T-cell (primary cell): ENCODE measurements at regions not wholly inside any gene's neighbourhood (a gene's known extent, or its start where the extent isn't known, plus 50 kb on each side); places are given as distances from the start of the nearest gene placed in this dataset.
"Not testable (repeated sequence)": the region's sequence is repeated elsewhere in the genome, so short reads cannot be mapped to it uniquely, and the experiment has no call there.

Experiments used
- ATAC-seq, 4 experiments: fragments of 200-7000 bp in 3 of 4; fragments of 150-1000 bp in 1 of 4; cut with Tn5 transposase; replicated peaks in 1 of 4; 1 replicate in 3 of 4; 2 replicates in 1 of 4; pipeline ENCODE4 v1.10.0; 2021; ENCODE audit warnings: moderate library complexity in 3 of 4, mild to moderate bottlenecking in 2 of 4, moderate number of reproducible peaks in 1 of 4
- CTCF ChIA-PET, 2 donors: fragments of 300-600 bp; sonication (Branson Sonifier 250); formaldehyde crosslinking; loops; one replicate each; lab custom pipeline; 2022; ENCODE audit warnings: antibody characterized with exemption in 2 of 2; lab: Charles Lee
- POLR2A ChIA-PET, 2 donors: fragments of 300-600 bp; sonication (Branson Sonifier 250); formaldehyde crosslinking; loops; one replicate each; lab custom pipeline; 2022; ENCODE audit warnings: antibody characterized with exemption in 2 of 2; lab: Charles Lee
- DNase-seq, 35 experiments: peaks; one replicate each; pipeline versions ENCODE4 v3.0.0 to v3.0.0-alpha.2; 2013 to 2023
- H3K27ac ChIP-seq: one replicate; pipeline ENCODE4 v1.5.1; 2013; ENCODE audit warnings: low read length
- H3K27me3 ChIP-seq, 2 experiments: replicated peaks in 1 of 2; 1 replicate in 1 of 2; 2 replicates in 1 of 2; pipeline versions ENCODE4 v1.6.1 to v1.7.0; 2013; ENCODE audit warnings: low read length in 1 of 2, mixed read lengths in 1 of 2; ENCODE audit not compliant: control insufficient read depth in 2 of 2, insufficient read depth in 2 of 2; ENCODE audit errors: extremely low read depth in 1 of 2
- H3K36me3 ChIP-seq, 2 donors: 1 replicate in 1 of 2; 2 replicates in 1 of 2; pipeline versions ENCODE4 v1.6.1 to v1.7.0; 2013; ENCODE audit warnings: low read length in 1 of 2; ENCODE audit not compliant: control insufficient read depth in 2 of 2, insufficient read depth in 1 of 2; ENCODE audit errors: extremely low read depth in 1 of 2
- H3K4me1 ChIP-seq, 2 experiments: 1 replicate in 1 of 2; 2 replicates in 1 of 2; pipeline versions ENCODE4 v1.6.1 to v1.7.0; 2013; ENCODE audit warnings: low read length in 2 of 2, mixed read lengths in 1 of 2; ENCODE audit not compliant: insufficient read depth in 2 of 2, control insufficient read depth in 1 of 2; ENCODE audit errors: extremely low read depth in 1 of 2
- H3K4me3 ChIP-seq, 2 donors: 1 replicate in 1 of 2; 2 replicates in 1 of 2; pipeline versions ENCODE4 v1.5.1 to v1.7.0; 2013; ENCODE audit warnings: mild to moderate bottlenecking in 2 of 2, low read length in 1 of 2, moderate library complexity in 1 of 2; ENCODE audit not compliant: control insufficient read depth in 1 of 2; ENCODE audit errors: extremely low read depth in 1 of 2
- H3K9me3 ChIP-seq: 2 replicates; pipeline ENCODE4 v1.7.0; 2013
- H3K27ac Mint-ChIP-seq, 2 donors: one replicate each; pipeline ENCODE4 v1.8.0; 2020 to 2021; ENCODE audit warnings: mild to moderate bottlenecking in 2 of 2, mixed read lengths in 2 of 2
- H3K27me3 Mint-ChIP-seq, 2 donors: one replicate each; pipeline ENCODE4 v1.8.0; 2021 to 2022; ENCODE audit warnings: mixed read lengths in 2 of 2
- H3K36me3 Mint-ChIP-seq: one replicate; pipeline ENCODE4 v1.8.0; 2021; ENCODE audit warnings: mixed read lengths
- H3K4me1 Mint-ChIP-seq, 3 donors: one replicate each; pipeline ENCODE4 v1.8.0; 2020 to 2022; ENCODE audit warnings: mixed read lengths in 3 of 3, mild to moderate bottlenecking in 1 of 3
- H3K4me3 Mint-ChIP-seq, 3 donors: one replicate each; pipeline ENCODE4 v1.8.0; 2020 to 2022; ENCODE audit warnings: mild to moderate bottlenecking in 3 of 3, mixed read lengths in 3 of 3, moderate library complexity in 3 of 3
- H3K9me3 Mint-ChIP-seq, 3 donors: one replicate each; pipeline ENCODE4 v1.8.0; 2020 to 2022; ENCODE audit warnings: mixed read lengths in 3 of 3
- WGBS: methylation state at CpG from one replicate; pipeline ENCODE4 v1.1.5; 2013; ENCODE audit warnings: missing lambda C conversion rate; ENCODE audit not compliant: insufficient coverage; 5-methylcytosine and 5-hydroxymethylcytosine counted together

DNA sequence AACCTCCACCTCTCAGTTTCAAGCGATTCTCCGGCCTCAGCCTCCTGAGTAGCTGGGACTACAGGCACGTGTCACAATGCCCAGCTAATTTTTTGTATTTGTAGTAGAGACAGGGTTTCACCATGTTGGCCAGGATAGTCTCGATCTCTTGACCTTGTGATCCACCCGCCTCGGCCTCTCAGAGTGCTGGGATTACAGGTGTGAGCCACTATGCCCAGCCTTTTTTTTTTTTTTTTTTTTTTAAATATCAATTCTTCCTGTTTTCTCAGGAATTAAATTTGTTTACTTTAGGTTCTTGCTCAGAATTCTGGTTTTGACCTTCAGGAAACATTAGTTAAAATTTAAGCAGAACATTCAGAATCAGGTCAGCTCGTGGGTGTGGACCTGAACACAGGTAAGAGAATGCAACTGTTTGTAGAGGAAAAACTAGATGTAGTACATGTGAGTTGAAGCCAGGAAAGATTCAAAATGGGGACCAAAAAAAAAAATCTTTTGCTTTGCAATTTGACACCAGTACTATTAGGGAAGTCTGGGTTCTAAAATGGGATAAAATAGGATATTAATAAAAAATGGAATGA, 65.5 kb upstream of the ERV3-1 start:
- H3K27ac Mint-ChIP-seq, H3K27me3 Mint-ChIP-seq, H3K4me1 ChIP-seq, H3K27ac ChIP-seq, H3K4me3 Mint-ChIP-seq, CTCF ChIA-PET, POLR2A ChIA-PET, H3K9me3 ChIP-seq, ATAC-seq, H3K27me3 ChIP-seq, H3K9me3 Mint-ChIP-seq, H3K4me1 Mint-ChIP-seq, H3K4me3 ChIP-seq, H3K36me3 ChIP-seq, DNase-seq: not testable (repeated sequence)
- WGBS: no CpG with 5 or more reads among the region's 7 CpGs
- peaks cover 21% of the 10 kb centered on the region for H3K36me3 Mint-ChIP-seq

GRCh38 chr7:65069476-65069875, 63.0 kb upstream of the ERV3-1 start:
- H3K4me1 Mint-ChIP-seq, H3K27ac ChIP-seq, H3K27me3 Mint-ChIP-seq, H3K27me3 ChIP-seq, H3K27ac Mint-ChIP-seq, H3K4me3 ChIP-seq, H3K9me3 ChIP-seq, ATAC-seq, CTCF ChIA-PET, DNase-seq, H3K4me1 ChIP-seq, H3K9me3 Mint-ChIP-seq, H3K4me3 Mint-ChIP-seq: not testable (repeated sequence)
- POLR2A ChIA-PET: interaction anchor here in 1 of 2 donors (0.6 kb wide), 1 partner anchor 12 kb away, joined by 5 read pairs; no protein-coding TSS in a partner anchor
- H3K36me3 Mint-ChIP-seq: peaks cover 27% of the 10 kb centered on the region
- H3K36me3 ChIP-seq: peaks cover 0 to 12% of the 10 kb centered on the region in 2 donors
- WGBS: no CpG with 5 or more reads among the region's 1 CpG

DNA sequence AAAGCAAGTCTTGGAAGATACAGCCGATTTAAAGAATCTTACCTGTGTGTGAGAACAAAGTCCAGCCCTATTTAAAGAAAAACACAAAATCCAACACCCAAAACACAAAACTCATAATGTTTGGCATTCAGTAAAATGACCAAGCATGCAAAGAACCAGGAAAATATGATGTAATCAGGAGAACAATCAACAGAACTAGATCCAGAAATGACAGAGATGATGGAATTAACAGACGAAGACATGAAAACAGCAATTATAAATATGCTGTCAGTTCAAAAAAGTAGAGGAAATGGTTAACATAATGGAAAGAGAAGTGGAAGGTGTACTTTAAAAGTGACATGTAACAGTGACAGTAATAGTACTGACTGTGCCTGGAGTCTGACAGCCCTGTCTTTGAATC, 56.1 kb upstream of the ERV3-1 start:
- H3K4me3 ChIP-seq, ATAC-seq, H3K27ac Mint-ChIP-seq, H3K4me3 Mint-ChIP-seq, H3K27me3 Mint-ChIP-seq, H3K4me1 ChIP-seq, CTCF ChIA-PET, DNase-seq, H3K9me3 Mint-ChIP-seq, H3K27ac ChIP-seq, H3K9me3 ChIP-seq, H3K27me3 ChIP-seq, H3K36me3 ChIP-seq, H3K4me1 Mint-ChIP-seq: not testable (repeated sequence)
- WGBS: 78% methylated on average over 1 of the region's 2 CpGs
- POLR2A ChIA-PET: interaction anchor here in 1 of 2 donors (0.5 kb wide), 1 partner anchor 302 kb away, joined by 3 read pairs; no protein-coding TSS in a partner anchor
- peaks cover 14% of the 10 kb centered on the region for H3K36me3 Mint-ChIP-seq

DNA sequence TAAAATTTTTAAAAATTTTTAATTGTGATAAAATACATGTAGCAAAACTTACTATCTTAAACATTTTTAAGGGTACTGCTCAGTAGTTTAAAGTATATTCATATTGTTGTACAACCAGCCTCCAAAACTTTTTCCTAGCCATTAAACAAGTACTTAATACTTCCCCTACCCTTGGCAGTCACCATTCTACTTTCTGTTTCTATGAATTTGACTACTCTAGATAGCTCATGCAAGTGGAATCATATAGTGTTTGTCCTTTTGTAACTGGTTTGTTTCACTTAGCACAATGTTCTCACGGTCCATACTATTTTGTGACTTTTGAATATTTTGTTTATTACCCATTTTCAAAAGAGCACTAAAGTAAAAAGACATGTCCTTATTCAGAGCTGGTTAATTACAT, 52.8 kb upstream of the ERV3-1 start:
- H3K36me3 Mint-ChIP-seq: peaks cover 24% of the 10 kb centered on the region
- DNase-seq, POLR2A ChIA-PET, ATAC-seq, H3K4me3 ChIP-seq, H3K9me3 Mint-ChIP-seq, H3K4me3 Mint-ChIP-seq, H3K36me3 ChIP-seq, H3K27me3 Mint-ChIP-seq, CTCF ChIA-PET, H3K27ac ChIP-seq, H3K9me3 ChIP-seq, H3K27ac Mint-ChIP-seq, H3K4me1 ChIP-seq, H3K27me3 ChIP-seq: not testable (repeated sequence)
- H3K4me1 Mint-ChIP-seq: peaks cover 0 to 13% (median 10%) of the 10 kb centered on the region in 3 donors
- WGBS: no CpG with 5 or more reads among the region's 1 CpG
